Thoracic aorta (tissue), 2 donors: ENCODE measurements at regions not wholly inside any gene's neighbourhood (a gene's known extent, or its start where the extent isn't known, plus 50 kb on each side); places are given as distances from the start of the nearest gene placed in this dataset.

ENCODE experiments used
- ATAC-seq: fragments of 150-250 bp; one replicate; pipeline ENCODE4 v1.8.0; 2017; ENCODE audit warnings: low read depth; ENCODE audit not compliant: insufficient number of reproducible peaks, low FRiP score
- DNase-seq: peaks from one replicate; pipeline ENCODE4 v3.0.0-alpha.2; 2020; ENCODE audit warnings: low spot score
- H3K27ac ChIP-seq, 2 donors: fragments of 200-600 bp; sonication (generic); 1 replicate in 1 of 2; 2 replicates in 1 of 2; pipeline ENCODE4 v1.5.1; 2016; ENCODE audit warnings: mild to moderate bottlenecking in 2 of 2, moderate library complexity in 2 of 2
- H3K27me3 ChIP-seq: fragments of 200-600 bp; sonication (generic); replicated peaks from 2 replicates; pipeline ENCODE4 v1.6.0; 2016; ENCODE audit warnings: mild to moderate bottlenecking; ENCODE audit not compliant: insufficient read depth
- H3K36me3 ChIP-seq: fragments of 200-600 bp; sonication (generic); one replicate; pipeline ENCODE4 v1.5.1; 2016
- H3K4me1 ChIP-seq, 2 donors: fragments of 200-600 bp; sonication (generic); 1 replicate in 1 of 2; 2 replicates in 1 of 2; pipeline versions ENCODE4 v1.5.1 to v1.6.0; 2016; ENCODE audit warnings: low read depth in 2 of 2, mild to moderate bottlenecking in 1 of 2; ENCODE audit not compliant: control insufficient read depth in 1 of 2
- H3K4me3 ChIP-seq: fragments of 200-600 bp; sonication (generic); 2 replicates; pipeline ENCODE4 v1.5.1; 2016; ENCODE audit warnings: mild to moderate bottlenecking
- H3K9me3 ChIP-seq: fragments of 200-600 bp; sonication (generic); 2 replicates; pipeline ENCODE4 v1.5.1; 2016
- TF ChIP-seq, protein P1 (sequence below): fragments of 200-600 bp; sonication (generic); IDR thresholded peaks from one replicate; pipeline ENCODE4 v1.5.1; 2019; ENCODE audit warnings: antibody characterized with exemption

DNA sequence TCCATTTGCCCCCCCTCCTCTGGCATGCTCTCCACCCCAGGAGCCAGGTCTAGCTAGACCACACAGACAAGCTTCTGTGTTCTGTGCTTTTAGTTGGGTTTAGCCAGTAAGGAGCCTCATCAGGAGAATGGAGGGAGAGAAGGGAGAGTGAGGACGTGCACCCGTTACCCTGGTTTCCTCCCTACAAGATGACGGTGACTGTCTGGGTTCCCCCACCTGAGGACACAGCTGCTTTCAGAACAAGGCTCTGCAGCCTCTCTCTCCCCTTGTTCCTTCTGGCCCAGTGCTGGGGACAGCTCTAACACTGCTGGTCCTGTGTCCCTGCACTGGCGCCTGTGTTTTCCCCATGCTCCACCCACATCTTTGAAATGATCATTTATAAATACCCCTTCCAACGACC is 184.4 kb upstream of the GALNT2 start:
- H3K27ac ChIP-seq = no peak overlapping the region
- DNase-seq (no peak), ATAC-seq (no peak)
- H3K4me1 ChIP-seq = peaks cover 4 to 27% of the 10 kb centered on the region in 2 donors
- no peaks in the 10 kb centered on the region for H3K27me3 ChIP-seq
- H3K9me3 ChIP-seq = no peaks in the 10 kb centered on the region
- TF ChIP-seq, protein P1, sequence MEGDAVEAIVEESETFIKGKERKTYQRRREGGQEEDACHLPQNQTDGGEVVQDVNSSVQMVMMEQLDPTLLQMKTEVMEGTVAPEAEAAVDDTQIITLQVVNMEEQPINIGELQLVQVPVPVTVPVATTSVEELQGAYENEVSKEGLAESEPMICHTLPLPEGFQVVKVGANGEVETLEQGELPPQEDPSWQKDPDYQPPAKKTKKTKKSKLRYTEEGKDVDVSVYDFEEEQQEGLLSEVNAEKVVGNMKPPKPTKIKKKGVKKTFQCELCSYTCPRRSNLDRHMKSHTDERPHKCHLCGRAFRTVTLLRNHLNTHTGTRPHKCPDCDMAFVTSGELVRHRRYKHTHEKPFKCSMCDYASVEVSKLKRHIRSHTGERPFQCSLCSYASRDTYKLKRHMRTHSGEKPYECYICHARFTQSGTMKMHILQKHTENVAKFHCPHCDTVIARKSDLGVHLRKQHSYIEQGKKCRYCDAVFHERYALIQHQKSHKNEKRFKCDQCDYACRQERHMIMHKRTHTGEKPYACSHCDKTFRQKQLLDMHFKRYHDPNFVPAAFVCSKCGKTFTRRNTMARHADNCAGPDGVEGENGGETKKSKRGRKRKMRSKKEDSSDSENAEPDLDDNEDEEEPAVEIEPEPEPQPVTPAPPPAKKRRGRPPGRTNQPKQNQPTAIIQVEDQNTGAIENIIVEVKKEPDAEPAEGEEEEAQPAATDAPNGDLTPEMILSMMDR = no peak
- no peaks in the 10 kb centered on the region for H3K36me3 ChIP-seq
- H3K4me3 ChIP-seq = no peak overlapping the region

DNA sequence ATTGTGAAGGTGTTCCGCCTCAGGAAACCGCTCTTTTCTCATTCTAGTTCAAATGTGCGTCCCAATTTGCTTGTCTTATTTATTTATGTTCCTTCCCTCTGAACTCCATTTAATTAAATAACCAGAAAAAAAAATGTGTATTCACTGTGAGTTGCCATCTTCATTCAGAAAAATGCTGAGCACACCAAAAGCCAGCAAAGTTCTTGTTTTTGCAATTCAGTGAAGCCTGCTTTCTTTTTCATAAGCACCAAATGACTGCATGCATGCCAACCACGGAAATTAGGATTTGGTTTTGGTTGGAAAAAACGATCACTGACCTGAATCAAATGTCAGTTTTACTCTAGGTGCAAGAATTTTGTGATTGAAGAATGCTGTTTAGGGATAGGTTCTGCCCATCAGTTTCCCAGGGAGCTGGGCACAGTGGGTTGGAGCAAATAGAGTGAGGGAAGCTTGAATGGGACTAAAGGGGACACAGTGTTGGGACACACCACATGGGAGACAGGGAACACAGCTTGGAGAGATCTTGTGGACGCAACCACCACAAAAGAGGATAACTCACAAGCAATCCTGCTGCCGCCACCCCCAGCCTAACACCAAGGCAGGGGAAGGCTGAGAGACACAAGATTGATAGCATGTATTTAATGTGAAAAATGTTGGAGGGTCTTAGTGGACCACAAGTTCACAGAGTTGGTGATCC is 183.4 kb upstream of the GALNT2 start:
- no peak overlapping the region for H3K27ac ChIP-seq
- peaks cover 4 to 37% of the 10 kb centered on the region in 2 donors for H3K4me1 ChIP-seq
- no peak for DNase-seq
- H3K36me3 ChIP-seq = no peaks in the 10 kb centered on the region
- ATAC-seq = no peak
- no peak overlapping the region for H3K4me3 ChIP-seq
- no peaks in the 10 kb centered on the region for H3K27me3 ChIP-seq
- TF ChIP-seq, protein P1 = no peak
- H3K9me3 ChIP-seq = no peaks in the 10 kb centered on the region

DNA sequence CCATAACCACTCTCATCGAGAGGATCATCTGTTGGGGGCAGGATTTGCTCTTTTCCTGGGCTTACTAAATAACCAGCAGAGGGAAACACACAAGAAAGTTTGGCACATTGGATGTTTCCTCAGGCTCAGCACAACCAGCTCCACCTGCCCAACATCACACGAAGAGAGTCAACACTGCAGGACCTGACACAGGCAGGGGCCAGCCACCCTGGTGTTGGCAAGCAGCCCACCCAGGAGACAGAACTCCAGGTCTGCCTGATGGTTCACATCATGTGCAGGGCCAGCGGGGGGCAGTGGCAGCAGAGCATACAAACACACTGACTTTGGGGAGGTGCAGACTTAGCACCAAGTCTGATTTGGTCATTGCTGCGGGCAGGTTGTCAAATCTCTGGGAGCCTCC is 182.3 kb upstream of the GALNT2 start:
- Histone ChIP-seq H3K36me3 (no peaks in the 10 kb centered on the region), H3K27ac (no peak overlapping the region), H3K4me3 (no peak overlapping the region), H3K4me1 (peaks cover 4 to 40% of the 10 kb centered on the region in 2 donors), H3K9me3 (no peaks in the 10 kb centered on the region), H3K27me3 (no peaks in the 10 kb centered on the region)
- ATAC-seq = no peak
- no peak for DNase-seq
- TF ChIP-seq, protein P1 = no peak

DNA sequence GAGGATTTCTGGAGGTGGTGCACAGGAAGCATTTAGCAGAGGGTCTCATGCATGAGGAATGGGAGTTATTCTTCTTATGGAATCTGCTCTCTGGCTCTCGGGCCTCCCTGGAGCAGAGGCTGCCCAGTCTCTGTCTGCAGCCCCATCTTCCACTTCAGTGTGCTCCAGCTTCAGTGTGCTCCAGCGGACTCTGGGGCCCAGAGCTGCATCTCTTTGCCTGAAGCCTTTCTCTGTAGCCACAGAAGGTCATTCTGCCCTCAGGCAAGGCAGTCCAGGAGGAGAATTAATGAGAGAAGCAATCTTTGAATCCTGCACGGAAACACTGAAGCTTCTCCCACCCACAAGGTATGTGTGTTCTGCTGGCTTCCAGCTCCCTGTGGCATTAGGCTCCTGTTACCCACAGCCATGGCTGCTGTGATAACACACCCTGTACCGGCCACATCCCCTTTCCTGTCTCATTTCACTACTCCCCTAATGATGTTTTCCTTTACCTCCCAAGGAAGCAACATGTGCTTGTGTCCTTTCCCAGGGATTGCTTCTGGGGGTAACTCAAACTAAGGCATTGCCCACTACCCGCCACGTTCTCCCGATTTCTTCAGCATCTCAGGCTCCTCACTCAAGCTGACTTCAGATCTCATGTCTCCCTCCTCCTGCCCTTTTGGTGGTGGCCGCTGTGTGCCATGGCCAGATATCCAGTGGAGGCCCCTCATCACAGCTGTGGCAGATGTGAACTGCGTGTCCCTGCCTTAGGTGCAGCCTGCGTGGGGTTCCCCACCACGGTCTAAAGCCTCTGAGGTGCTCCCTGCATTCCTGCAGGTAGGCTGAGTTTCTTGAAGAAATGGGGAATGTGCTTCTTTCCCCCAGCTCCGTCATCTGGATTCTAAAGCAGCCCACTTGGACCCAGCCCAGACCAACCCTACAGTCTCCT is 181.2 kb upstream of the GALNT2 start:
- Histone ChIP-seq H3K27me3 (no peaks in the 10 kb centered on the region), H3K4me1 (peaks cover 0 to 30% of the 10 kb centered on the region in 2 donors), H3K9me3 (no peaks in the 10 kb centered on the region), H3K36me3 (no peaks in the 10 kb centered on the region), H3K4me3 (no peak overlapping the region), H3K27ac (no peak overlapping the region)
- TF ChIP-seq, protein P1 = no peak
- ATAC-seq (no peak), DNase-seq (no peak)

DNA sequence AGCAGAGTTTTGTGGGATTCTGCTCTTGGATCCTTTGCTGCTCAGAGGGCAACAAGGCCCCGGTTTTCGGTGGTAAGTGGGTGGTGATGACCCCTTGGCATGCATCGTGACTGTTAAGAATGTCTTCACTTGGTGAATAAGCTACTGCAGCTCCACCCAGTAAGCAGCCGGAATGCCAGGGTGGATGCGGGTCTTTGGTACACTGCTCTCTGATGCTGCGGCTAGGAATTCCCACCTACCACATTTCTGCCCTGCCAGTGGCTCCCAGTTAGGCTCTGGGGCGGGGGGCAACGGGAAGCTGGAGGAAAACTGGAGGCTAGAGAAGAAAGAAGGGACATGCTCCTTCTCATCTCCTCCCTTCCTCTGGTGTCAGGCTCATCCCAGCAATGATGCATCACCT is 180.4 kb upstream of the GALNT2 start:
- Histone ChIP-seq H3K9me3 (no peaks in the 10 kb centered on the region), H3K27me3 (no peaks in the 10 kb centered on the region), H3K4me1 (peaks cover 0 to 30% of the 10 kb centered on the region in 2 donors), H3K4me3 (no peak overlapping the region), H3K36me3 (no peaks in the 10 kb centered on the region), H3K27ac (no peak overlapping the region)
- no peak for ATAC-seq
- no peak for DNase-seq
- TF ChIP-seq, protein P1 = no peak
